OCI-LY7 (cell line): ENCODE measurements at regions not wholly inside any gene's neighbourhood (a gene's known extent, or its start where the extent isn't known, plus 50 kb on each side); places are given as distances from the start of the nearest gene placed in this dataset.

Experiments
- BruUV-seq: library from RNA; stranded (reverse); fragments of 400-500 nt; replicated peaks from 2 replicates; lab custom pipeline; 2021; lab: Mats Ljungman, UMichigan
- CTCF ChIA-PET: fragments of 300-600 bp; sonication (Branson Sonifier 250); formaldehyde crosslinking; loops from one replicate; lab custom pipeline; 2022; ENCODE audit warnings: antibody characterized with exemption; ENCODE audit not compliant: unreplicated experiment; lab: Charles Lee
- POLR2A ChIA-PET: fragments of 300-600 bp; sonication (Branson Sonifier 250); formaldehyde crosslinking; loops from one replicate; lab custom pipeline; 2022; ENCODE audit warnings: antibody characterized with exemption; lab: Charles Lee
- DNase-seq: peaks from one replicate; pipeline ENCODE4 v3.0.0-alpha.2; 2015; ENCODE audit warnings: low spot score
- H2AFZ ChIP-seq: fragments of 200-600 bp; sonication (generic), shearing (Covaris generic); 2 replicates; pipeline ENCODE4 v1.6.1; 2014; ENCODE audit warnings: mild to moderate bottlenecking, antibody characterized with exemption, low read length, moderate library complexity
- H3K27ac ChIP-seq: fragments of 200-600 bp; sonication (generic); 2 replicates; pipeline ENCODE4 v1.5.1; 2014; ENCODE audit warnings: mixed run types, low read depth, mild to moderate bottlenecking, moderate library complexity, low read length, inconsistent platforms; ENCODE audit not compliant: poor library complexity, severe bottlenecking
- H3K36me3 ChIP-seq: fragments of 200-600 bp; sonication (generic); 2 replicates; pipeline ENCODE4 v1.6.1; 2014; ENCODE audit warnings: mild to moderate bottlenecking, antibody characterized with exemption, low read length, moderate library complexity, mixed read lengths; ENCODE audit not compliant: insufficient read depth
- H3K4me1 ChIP-seq: fragments of 200-600 bp; sonication (generic); 2 replicates; pipeline ENCODE4 v1.5.1; 2014; ENCODE audit warnings: mild to moderate bottlenecking, low read length; ENCODE audit not compliant: insufficient read depth, poor library complexity, severe bottlenecking
- H3K4me2 ChIP-seq: fragments of 200-600 bp; sonication (generic); 2 replicates; pipeline ENCODE4 v1.6.1; 2014; ENCODE audit warnings: mild to moderate bottlenecking, low read length
- H3K4me3 ChIP-seq: fragments of 200-600 bp; sonication (generic); 2 replicates; pipeline ENCODE4 v1.5.1; 2014; ENCODE audit warnings: mild to moderate bottlenecking, low read depth, low read length; ENCODE audit not compliant: poor library complexity, severe bottlenecking
- H3K79me2 ChIP-seq: fragments of 200-600 bp; sonication (generic); 2 replicates; pipeline ENCODE4 v1.6.1; 2016; ENCODE audit warnings: low read depth, mild to moderate bottlenecking, low read length, moderate library complexity, mixed read lengths; ENCODE audit not compliant: insufficient read depth
- H3K9me2 ChIP-seq: fragments of 200-600 bp; sonication (generic); 2 replicates; pipeline ENCODE4 v1.6.1; 2016; ENCODE audit warnings: mild to moderate bottlenecking, low read length, mixed read lengths; ENCODE audit not compliant: insufficient read depth
- H3K9me3 ChIP-seq: fragments of 200-600 bp; sonication (generic); 2 replicates; pipeline ENCODE4 v1.6.1; 2014; ENCODE audit warnings: mild to moderate bottlenecking, mixed run types, low read length, mixed read lengths
- H4K20me1 ChIP-seq: fragments of 200-600 bp; sonication (generic); 2 replicates; pipeline ENCODE4 v1.6.1; 2014; ENCODE audit warnings: mild to moderate bottlenecking, antibody characterized with exemption, low read length, moderate library complexity, mixed read lengths; ENCODE audit not compliant: insufficient read depth
- CTCF ChIP-seq: fragments of 200-600 bp; sonication (generic); conservative IDR thresholded peaks from 2 replicates; pipeline ENCODE4 v1.5.1; 2014; ENCODE audit warnings: mild to moderate bottlenecking, antibody characterized with exemption, low read length, moderate library complexity, mixed read lengths
- EZH2phosphoT487 ChIP-seq: fragments of 200-600 bp; sonication (generic); IDR thresholded peaks from 2 replicates; pipeline ENCODE4 v1.6.1; 2018; ENCODE audit warnings: low read depth, borderline replicate concordance, mild to moderate bottlenecking, mixed run types, antibody characterized with exemption, low read length, moderate library complexity, mixed read lengths
- intact Hi-C: fragments of 100-400 bp; cut with micrococcal nuclease; formaldehyde crosslinking; loops from one replicate; pipeline ENCODE4 v1.10.0; 2022; ENCODE audit not compliant: unreplicated experiment

- no peak overlapping the region for H3K4me3 ChIP-seq
- no peaks in the 10 kb centered on the region for H3K36me3 ChIP-seq
- no peak overlapping the region for H3K27ac ChIP-seq
- H3K4me2 ChIP-seq, result no peak overlapping the region
- no peak overlapping the region for H2AFZ ChIP-seq
- BruUV-seq, result no TSS peak
- no peaks in the 10 kb centered on the region for H3K79me2 ChIP-seq
- no peaks in the 10 kb centered on the region for H3K9me2 ChIP-seq
- intact Hi-C loops, result no loop called here
- TF ChIP-seq CTCF (no peak), EZH2phosphoT487 (no peak)
- CTCF ChIA-PET, result no interaction called here
- no peak for DNase-seq
- H3K4me1 ChIP-seq, result no peaks in the 10 kb centered on the region
- POLR2A ChIA-PET, result no interaction called here
- no peaks in the 10 kb centered on the region for H3K9me3 ChIP-seq
- H4K20me1 ChIP-seq, result no peaks in the 10 kb centered on the region
Measured at GRCh38 chr17:74019271-74019670, 184.2 kb upstream of the RPL38 start.

- no TSS peak for BruUV-seq
- POLR2A ChIA-PET, result no interaction called here
- no peaks in the 10 kb centered on the region for H3K9me3 ChIP-seq
- H3K4me3 ChIP-seq, result no peak overlapping the region
- intact Hi-C loops, result no loop called here
- H3K4me1 ChIP-seq, result no peaks in the 10 kb centered on the region
- CTCF ChIA-PET, result no interaction called here
- no peaks in the 10 kb centered on the region for H4K20me1 ChIP-seq
- no peak overlapping the region for H2AFZ ChIP-seq
- no peaks in the 10 kb centered on the region for H3K9me2 ChIP-seq
- DNase-seq, result no peak
- H3K4me2 ChIP-seq, result no peak overlapping the region
- H3K27ac ChIP-seq, result no peak overlapping the region
- H3K36me3 ChIP-seq, result no peaks in the 10 kb centered on the region
- no peaks in the 10 kb centered on the region for H3K79me2 ChIP-seq
- TF ChIP-seq CTCF, result no peak
- TF ChIP-seq EZH2phosphoT487, result no peak
Measured at GRCh38 chr17:74019860-74020259, 183.6 kb upstream of the RPL38 start.

GRCh38 chr17:74020522-74020921 lies 183.0 kb upstream of the RPL38 start:
- TF ChIP-seq CTCF, result no peak
- no peak for TF ChIP-seq EZH2phosphoT487
- BruUV-seq, result no TSS peak
- no peaks in the 10 kb centered on the region for H3K9me2 ChIP-seq
- no peak overlapping the region for H3K4me2 ChIP-seq
- H2AFZ ChIP-seq, result no peak overlapping the region
- no peaks in the 10 kb centered on the region for H3K4me1 ChIP-seq
- ChIA-PET CTCF (no interaction called here), POLR2A (no interaction called here)
- H3K9me3 ChIP-seq, result no peaks in the 10 kb centered on the region
- H3K36me3 ChIP-seq, result no peaks in the 10 kb centered on the region
- no peak overlapping the region for H3K27ac ChIP-seq
- intact Hi-C loops, result no loop called here
- DNase-seq, result no peak
- no peak overlapping the region for H3K4me3 ChIP-seq
- H4K20me1 ChIP-seq, result no peaks in the 10 kb centered on the region
- H3K79me2 ChIP-seq, result no peaks in the 10 kb centered on the region
